GM18502 (cell line): ENCODE measurements at regions not wholly inside any gene's neighbourhood (a gene's known extent, or its start where the extent isn't known, plus 50 kb on each side); places are given as distances from the start of the nearest gene placed in this dataset.
"Not testable (repeated sequence)": the region's sequence is repeated elsewhere in the genome, so short reads cannot be mapped to it uniquely, and the experiment has no call there.

Experiments
- ATAC-seq: cut with Tn5 transposase; IDR thresholded peaks from one replicate; pipeline ENCODE4 v1.9.1; 2021; ENCODE audit warnings: mild to moderate bottlenecking; ENCODE audit not compliant: unreplicated experiment, poor library complexity

DNA sequence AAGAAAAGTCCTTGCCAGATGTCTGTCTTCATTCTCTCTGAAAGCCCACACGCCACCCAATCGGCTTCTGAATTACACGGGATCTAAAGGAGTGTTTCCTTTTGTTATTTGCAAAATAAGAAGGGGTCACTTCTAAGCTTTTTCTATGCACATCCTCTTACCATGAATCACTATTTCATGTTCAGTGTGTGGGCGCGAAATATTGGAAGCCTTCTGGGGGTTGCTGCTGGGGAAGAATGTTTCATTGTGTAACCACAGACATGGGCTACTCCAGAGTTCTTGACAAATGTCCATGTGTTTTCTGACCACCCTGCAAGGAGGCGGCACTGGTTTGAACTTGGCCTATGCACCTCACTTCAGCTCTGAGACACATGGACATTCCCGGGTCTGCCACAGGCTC is 133.6 kb upstream of the APCDD1 start:
- no peak for ATAC-seq

DNA sequence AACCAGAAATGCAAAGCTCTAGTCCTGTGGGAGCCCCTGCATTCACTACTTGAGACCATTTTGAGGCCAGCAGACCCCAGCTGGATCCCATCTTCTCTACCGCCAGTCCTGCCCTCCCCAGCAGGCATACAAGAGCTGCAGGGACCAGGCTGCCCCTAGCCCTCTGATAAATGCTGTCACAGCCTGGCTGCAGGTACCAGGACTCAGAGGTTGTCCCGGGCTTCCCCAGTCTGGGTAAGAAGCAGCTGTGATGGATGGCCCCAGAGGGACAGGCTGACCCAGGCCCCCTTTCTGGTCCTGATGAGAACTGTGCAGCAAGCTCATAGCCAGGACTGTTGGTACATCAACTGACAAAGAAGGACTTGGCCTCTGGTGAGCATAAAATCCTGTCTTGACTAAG is 132.9 kb upstream of the APCDD1 start:
- no peak for ATAC-seq

DNA sequence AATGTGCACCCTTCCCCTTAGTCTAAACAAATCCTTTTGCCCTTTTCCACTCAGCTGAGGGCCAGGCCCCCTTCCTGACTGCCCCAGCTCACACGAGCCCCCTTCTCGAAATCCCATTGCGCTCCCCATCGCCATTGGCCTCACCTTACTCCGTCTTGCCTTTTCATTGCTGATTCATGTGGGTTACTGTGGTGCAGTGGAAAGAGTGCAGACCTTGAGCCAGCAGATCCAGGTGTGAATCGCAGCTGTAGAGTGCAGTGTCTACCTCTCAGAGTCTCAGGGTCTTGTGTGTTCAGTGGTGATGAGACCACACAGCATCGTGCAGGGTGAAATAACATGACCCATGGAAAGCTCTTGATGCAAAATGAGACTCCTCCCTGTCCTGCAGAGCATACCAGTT is 132.4 kb upstream of the APCDD1 start:
- no peak for ATAC-seq

GRCh38 chr18:10322435-10322834 is 132.0 kb upstream of the APCDD1 start:
- no peak for ATAC-seq

GRCh38 chr18:10329101-10329500 is 125.3 kb upstream of the APCDD1 start:
- no peak for ATAC-seq

DNA sequence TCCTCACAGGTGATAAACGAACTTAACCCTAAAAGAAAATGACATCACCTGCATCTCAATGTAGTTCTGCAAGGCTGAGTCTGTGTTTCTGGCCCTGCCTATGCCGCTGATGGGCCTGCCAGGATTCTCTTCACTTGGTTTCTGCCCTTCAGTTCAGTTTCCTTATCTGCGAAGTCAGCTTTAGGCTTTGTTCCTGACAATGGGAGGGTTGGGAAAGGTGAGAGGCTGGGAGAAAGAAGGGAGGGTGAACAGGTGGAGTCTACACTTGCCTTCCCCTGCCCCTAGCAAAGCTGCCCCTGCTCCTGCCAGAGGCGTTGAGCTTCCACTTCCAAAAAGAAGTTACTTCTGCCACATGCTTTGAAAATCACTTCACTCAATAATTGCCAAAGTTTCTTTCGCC is 124.0 kb upstream of the APCDD1 start:
- no peak for ATAC-seq

DNA sequence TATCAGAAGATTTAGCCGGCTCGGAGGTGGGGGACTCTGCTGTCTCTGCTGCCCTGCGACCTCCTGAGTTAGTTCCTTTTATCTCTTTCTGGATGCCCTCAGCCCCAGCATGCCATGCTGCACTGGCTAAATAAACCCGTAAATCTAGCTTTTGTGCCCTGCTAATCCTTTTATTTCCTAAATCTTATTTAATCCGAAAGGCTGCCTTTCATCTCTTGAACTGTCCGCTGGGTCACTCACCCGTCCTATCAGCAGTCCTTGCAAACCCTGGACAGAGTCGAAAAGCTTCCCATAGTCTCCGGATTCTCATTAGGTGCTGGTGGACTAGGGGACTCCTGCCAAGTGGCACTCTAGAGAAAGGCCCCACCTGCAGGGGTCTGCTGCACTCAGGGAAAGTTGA is 122.0 kb upstream of the APCDD1 start:
- no peak for ATAC-seq

DNA sequence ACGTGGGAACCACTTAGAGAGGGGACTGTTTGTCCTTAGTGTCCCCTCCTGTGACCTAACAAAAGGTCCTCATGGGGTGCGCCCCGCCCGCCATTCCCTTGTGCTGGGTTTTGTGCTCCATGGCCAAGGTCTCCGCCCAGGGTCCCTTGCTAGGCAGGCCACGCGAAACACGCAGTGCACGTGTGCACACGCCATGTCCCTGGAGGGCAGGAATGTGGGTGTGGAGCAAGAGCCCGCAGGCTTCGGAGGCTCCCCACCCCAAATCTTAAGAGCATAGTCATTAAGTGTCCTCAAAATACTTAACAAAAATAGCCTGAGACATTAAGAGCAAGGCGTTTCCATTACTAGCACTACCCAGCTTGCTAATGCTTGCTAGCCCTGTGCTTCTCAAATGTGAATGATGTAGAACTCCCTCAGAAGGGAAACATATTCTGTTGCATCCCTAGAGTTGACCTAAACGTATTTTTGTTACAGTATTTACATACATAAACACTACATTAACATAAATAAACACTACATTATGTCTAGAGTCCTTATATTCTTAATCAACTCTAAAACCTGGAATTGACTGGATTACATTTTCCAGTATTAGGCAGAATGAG is 117.6 kb upstream of the APCDD1 start:
- no peak for ATAC-seq

DNA sequence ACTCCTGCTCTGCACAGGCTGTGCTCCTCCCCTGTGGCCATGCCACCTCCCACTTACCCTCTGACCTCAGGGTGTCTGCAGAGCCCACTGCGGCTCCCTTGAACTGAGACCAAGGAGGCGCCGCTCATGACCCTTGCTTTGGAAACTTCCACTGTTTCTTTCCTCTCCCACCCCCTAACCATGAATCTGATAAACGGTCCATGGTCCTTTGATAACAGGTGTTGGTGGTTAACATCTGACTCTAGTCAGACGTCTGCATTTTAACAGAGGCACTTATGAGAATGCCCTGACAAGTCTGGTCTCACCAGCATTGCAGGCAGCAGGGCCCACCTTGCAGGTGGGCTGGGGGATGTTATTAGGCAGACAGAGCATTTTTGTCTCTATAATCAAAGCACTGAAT is 113.6 kb upstream of the APCDD1 start:
- no peak for ATAC-seq

GRCh38 chr18:10343778-10344177 is 110.7 kb upstream of the APCDD1 start:
- no peak for ATAC-seq

DNA sequence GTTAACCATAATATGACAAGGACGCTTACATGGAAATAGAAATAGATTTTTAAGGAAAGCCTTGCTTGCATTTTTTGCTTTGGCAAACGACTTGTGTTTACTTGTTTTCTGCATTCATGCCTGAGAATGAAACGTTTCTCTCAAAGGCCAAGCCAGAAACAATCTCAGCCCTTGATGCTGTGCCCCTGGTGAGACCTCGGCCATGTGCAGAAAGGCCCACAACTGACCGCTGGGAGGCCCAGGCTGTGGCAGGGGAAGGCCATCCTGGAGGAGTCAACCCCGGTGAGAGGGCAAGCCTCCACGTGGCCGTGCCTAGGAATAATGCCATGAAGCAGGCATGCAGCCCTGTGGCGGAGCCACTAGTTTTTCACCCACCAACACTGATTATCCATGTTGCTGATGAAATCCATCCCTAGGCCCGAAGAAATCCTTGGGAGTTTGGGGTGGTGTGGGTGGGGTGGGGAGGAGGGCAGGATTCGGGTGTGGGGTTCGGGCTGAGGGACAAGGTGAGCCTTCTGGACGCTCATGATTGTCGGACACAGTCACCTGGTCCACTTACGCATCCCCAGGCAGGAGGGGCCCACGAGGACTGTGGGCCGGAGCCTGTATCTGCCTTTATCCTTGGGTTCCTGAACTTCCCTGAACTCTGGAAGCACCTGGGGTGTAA is 107.6 kb upstream of the APCDD1 start:
- no peak for ATAC-seq

- ATAC-seq: no peak
Observed at GRCh38 chr18:10349561-10349960, 104.9 kb upstream of the APCDD1 start.

DNA sequence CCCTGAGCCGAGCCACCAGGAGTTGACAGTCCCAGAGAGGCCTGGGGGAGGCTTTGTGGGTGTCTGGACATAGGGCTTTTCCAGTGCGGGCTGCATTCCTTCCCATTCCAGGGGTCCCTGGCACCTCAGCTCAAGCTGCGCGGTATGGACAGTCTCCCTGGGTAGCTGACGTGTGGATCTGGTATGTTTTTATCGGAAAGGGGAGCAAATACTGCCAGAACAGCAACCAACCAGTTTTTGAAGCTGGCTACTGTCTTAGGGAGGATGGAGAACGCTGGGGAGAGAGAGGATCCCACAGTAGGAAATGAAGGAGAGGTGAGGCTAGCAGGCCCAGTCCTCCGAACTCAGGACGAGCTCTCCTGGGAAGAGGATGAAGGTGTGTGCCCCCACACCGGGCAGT is 103.8 kb upstream of the APCDD1 start:
- no peak for ATAC-seq

DNA sequence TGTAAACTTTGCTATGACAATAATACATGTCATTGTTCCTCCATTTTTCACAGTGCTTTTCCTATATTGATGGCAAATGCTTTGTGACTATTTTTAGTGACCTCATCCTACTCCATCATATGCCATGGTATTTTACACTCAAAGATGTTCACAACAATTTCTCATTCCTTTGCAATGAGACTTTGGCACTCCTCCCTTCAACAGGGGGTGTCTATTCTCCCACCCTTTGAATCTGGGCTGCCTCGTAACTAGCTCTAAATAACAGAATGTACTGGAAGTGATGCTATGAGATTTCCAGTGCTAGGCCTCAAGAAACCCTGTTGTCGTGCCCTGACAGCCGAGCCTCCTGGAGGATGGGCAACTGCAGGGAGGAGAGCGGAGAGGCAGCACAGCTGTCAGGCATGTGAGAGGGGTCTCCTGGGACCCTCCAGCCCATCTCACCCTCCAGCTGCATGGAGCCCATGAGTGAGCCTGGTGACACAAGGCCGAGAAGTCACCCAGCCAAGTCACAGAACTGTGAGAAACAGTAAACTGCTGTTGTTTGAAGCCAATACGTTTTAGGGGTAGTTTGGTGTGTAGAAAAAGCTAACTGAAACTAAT is 103.1 kb upstream of the APCDD1 start:
- ATAC-seq: no peak

- ATAC-seq: no peak
Observed at GRCh38 chr18:10351858-10352257, 102.6 kb upstream of the APCDD1 start.

- ATAC-seq: no peak
Observed at GRCh38 chr18:10352671-10353070, 101.8 kb upstream of the APCDD1 start.

- ATAC-seq: no peak
Observed at GRCh38 chr18:10353791-10354190, 100.6 kb upstream of the APCDD1 start.

DNA sequence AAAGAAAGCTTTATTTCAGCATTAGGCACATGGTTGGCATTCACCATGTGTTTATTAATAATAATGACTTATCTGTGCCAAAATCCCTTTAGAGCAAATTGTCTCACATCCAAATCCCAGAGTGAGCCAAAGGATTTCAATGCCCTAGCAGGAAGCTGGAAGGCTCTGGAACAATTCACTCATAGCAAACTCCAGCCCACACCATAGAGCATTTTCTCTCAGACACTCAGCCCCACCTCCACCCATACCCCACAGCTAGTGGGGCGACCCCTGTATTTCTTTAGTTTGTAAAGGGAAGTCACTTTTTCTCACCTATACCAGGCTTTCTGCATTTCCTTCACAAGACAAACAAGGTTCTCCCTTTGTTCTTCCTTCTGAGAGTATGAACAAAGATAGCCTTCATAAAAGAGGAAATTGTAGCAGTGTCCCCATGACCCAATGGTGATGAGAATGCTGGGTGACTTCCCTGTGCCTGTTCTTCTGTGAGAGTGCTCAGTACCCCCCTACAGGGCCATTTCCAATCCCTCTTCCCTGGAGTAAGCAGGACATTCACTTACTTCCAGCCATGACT is 100.1 kb upstream of the APCDD1 start:
- ATAC-seq: no peak

- no peak for ATAC-seq
Observed at GRCh38 chr18:10354890-10355289, 99.5 kb upstream of the APCDD1 start.

- ATAC-seq: not testable (repeated sequence)
Observed at GRCh38 chr18:10356999-10357398, 97.4 kb upstream of the APCDD1 start.

GRCh38 chr18:10361660-10362059 is 92.8 kb upstream of the APCDD1 start:
- no peak for ATAC-seq

- ATAC-seq: no peak
Observed at GRCh38 chr18:10365021-10365500, 89.4 kb upstream of the APCDD1 start.
